Dermis blood vessel endothelial cell (primary cell): ENCODE measurements at regions not wholly inside any gene's neighbourhood (a gene's known extent, or its start where the extent isn't known, plus 50 kb on each side); places are given as distances from the start of the nearest gene placed in this dataset.
"Not testable (repeated sequence)": the region's sequence is repeated elsewhere in the genome, so short reads cannot be mapped to it uniquely, and the experiment has no call there.

Experiments
- DNase-seq: peaks from one replicate; pipeline ENCODE4 v3.0.0; 2010

GRCh38 chr21:28516991-28517592 lies 475.6 kb downstream of the LTN1 start:
- peak; percentile 78 for DNase-seq

- no peak for DNase-seq
These were observed 476.7 kb downstream of the LTN1 start for GRCh38 chr21:28516021-28516420.

GRCh38 chr21:28513428-28513827 lies 479.2 kb downstream of the LTN1 start:
- DNase-seq: no peak

GRCh38 chr21:28509031-28509430 lies 483.6 kb downstream of the LTN1 start:
- DNase-seq: no peak

- DNase-seq: no peak
These were observed 484.6 kb downstream of the LTN1 start for GRCh38 chr21:28508126-28508525.

GRCh38 chr21:28496517-28496916 lies 496.2 kb downstream of the LTN1 start:
- DNase-seq: no peak

- DNase-seq: no peak
These were observed 500.6 kb downstream of the LTN1 start for GRCh38 chr21:28492127-28492526.

GRCh38 chr21:28489821-28490350 lies 502.8 kb downstream of the LTN1 start:
- DNase-seq: no peak

GRCh38 chr21:28489162-28489561 lies 503.5 kb downstream of the LTN1 start:
- DNase-seq: no peak

- DNase-seq: no peak
These were observed 505.1 kb downstream of the LTN1 start for GRCh38 chr21:28487455-28488070.

- DNase-seq: no peak
These were observed 507.2 kb downstream of the LTN1 start for GRCh38 chr21:28485301-28486022.

GRCh38 chr21:28483301-28484035 lies 509.2 kb downstream of the LTN1 start:
- DNase-seq: no peak

GRCh38 chr21:28482657-28483056 lies 510.0 kb downstream of the LTN1 start:
- DNase-seq: no peak

GRCh38 chr21:28480470-28480869 lies 512.2 kb downstream of the LTN1 start:
- no peak for DNase-seq

- DNase-seq: no peak
These were observed 519.0 kb downstream of the LTN1 start for GRCh38 chr21:28473530-28474220.

GRCh38 chr21:28472543-28472942 lies 520.1 kb downstream of the LTN1 start:
- DNase-seq: not testable (repeated sequence)

- DNase-seq: no peak
These were observed 527.7 kb downstream of the LTN1 start for GRCh38 chr21:28464988-28465387.

- no peak for DNase-seq
These were observed 528.6 kb downstream of the LTN1 start for GRCh38 chr21:28464095-28464494.

- no peak for DNase-seq
These were observed 533.5 kb downstream of the LTN1 start for GRCh38 chr21:28459193-28459592.

GRCh38 chr21:28458446-28458845 lies 534.2 kb downstream of the LTN1 start:
- DNase-seq: no peak

GRCh38 chr21:28455253-28455600 lies 537.5 kb downstream of the LTN1 start:
- no peak for DNase-seq

GRCh38 chr21:28454564-28455252 lies 538.0 kb downstream of the LTN1 start:
- DNase-seq: no peak
